ENCODE measurements at regions not wholly inside any gene's neighbourhood (a gene's known extent, or its start where the extent isn't known, plus 50 kb on each side); places are given as distances from the start of the nearest gene placed in this dataset.

GRCh38 chr4:28388471-28388870, 1527.8 kb downstream of the STIM2 start:
- no peaks in the 10 kb centered on the region for H3K9me3 ChIP-seq
- ATAC-seq: no peak
- intact Hi-C loops (cut with DNase I): no loop called here
- H3K27me3 ChIP-seq: no peaks in the 10 kb centered on the region
- no peak for DNase-seq
- H3K4me1 ChIP-seq: no peaks in the 10 kb centered on the region
- H3K4me3 ChIP-seq: no peak overlapping the region
- no peaks in the 10 kb centered on the region for H3K36me3 ChIP-seq
- no peak overlapping the region for H3K27ac ChIP-seq
- WGBS, 4 donors: 65 to 83% (median 74%) methylated on average over 2 of the region's 2 CpGs
- no peak for TF ChIP-seq CTCF (IDR thresholded peaks at IDR 0.05)
- TF ChIP-seq POLR2A (IDR thresholded peaks at IDR 0.05): no peak

GRCh38 chr4:28391877-28392276, 1531.2 kb downstream of the STIM2 start:
- Histone ChIP-seq H3K36me3 (no peaks in the 10 kb centered on the region), H3K4me3 (no peak overlapping the region), H3K9me3 (no peaks in the 10 kb centered on the region), H3K27ac (no peak overlapping the region), H3K27me3 (no peaks in the 10 kb centered on the region), H3K4me1 (no peaks in the 10 kb centered on the region)
- intact Hi-C loops (cut with DNase I): no loop called here
- ATAC-seq (no peak), DNase-seq (no peak)
- no peak for TF ChIP-seq CTCF (IDR thresholded peaks at IDR 0.05)
- WGBS, 4 donors: 59 to 81% (median 75%) methylated on average over 4 of the region's 4 CpGs

- H3K27ac ChIP-seq: no peak overlapping the region
- intact Hi-C loops (cut with DNase I): no loop called here
- WGBS, 4 donors: 85 to 93% (median 92%) methylated on average over 13 of the region's 13 CpGs
- no peak for ATAC-seq
- no peak overlapping the region for H3K4me3 ChIP-seq
- H3K4me1 ChIP-seq: no peaks in the 10 kb centered on the region
- TF ChIP-seq CTCF (IDR thresholded peaks at IDR 0.05) (no peak), POLR2A (IDR thresholded peaks at IDR 0.05) (no peak)
- no peaks in the 10 kb centered on the region for H3K27me3 ChIP-seq
- H3K36me3 ChIP-seq: no peaks in the 10 kb centered on the region
- no peak for DNase-seq
- peaks cover 0 to 3% (median 0%) of the 10 kb centered on the region in 12 donors for H3K9me3 ChIP-seq
Observed at GRCh38 chr4:28402751-28403150, 1542.1 kb downstream of the STIM2 start.

- intact Hi-C loops (cut with DNase I): no loop called here
- no peak for DNase-seq
- no peaks in the 10 kb centered on the region for H3K36me3 ChIP-seq
- WGBS, 4 donors: 81 to 97% (median 95%) methylated on average over 1 of the region's 1 CpG
- no peaks in the 10 kb centered on the region for H3K27me3 ChIP-seq
- no peak for ATAC-seq
- H3K4me3 ChIP-seq: no peak overlapping the region
- H3K9me3 ChIP-seq: no peaks in the 10 kb centered on the region
- H3K4me1 ChIP-seq: no peaks in the 10 kb centered on the region
- no peak overlapping the region for H3K27ac ChIP-seq
- TF ChIP-seq POLR2A (IDR thresholded peaks at IDR 0.05) (no peak), CTCF (IDR thresholded peaks at IDR 0.05) (no peak)
Observed at GRCh38 chr4:28421221-28421620, 1560.6 kb downstream of the STIM2 start.

All from heart left ventricle (tissue), 16 donors.